ENCODE measurements at regions not wholly inside any gene's neighbourhood (a gene's known extent, or its start where the extent isn't known, plus 50 kb on each side); places are given as distances from the start of the nearest gene placed in this dataset.

DNA sequence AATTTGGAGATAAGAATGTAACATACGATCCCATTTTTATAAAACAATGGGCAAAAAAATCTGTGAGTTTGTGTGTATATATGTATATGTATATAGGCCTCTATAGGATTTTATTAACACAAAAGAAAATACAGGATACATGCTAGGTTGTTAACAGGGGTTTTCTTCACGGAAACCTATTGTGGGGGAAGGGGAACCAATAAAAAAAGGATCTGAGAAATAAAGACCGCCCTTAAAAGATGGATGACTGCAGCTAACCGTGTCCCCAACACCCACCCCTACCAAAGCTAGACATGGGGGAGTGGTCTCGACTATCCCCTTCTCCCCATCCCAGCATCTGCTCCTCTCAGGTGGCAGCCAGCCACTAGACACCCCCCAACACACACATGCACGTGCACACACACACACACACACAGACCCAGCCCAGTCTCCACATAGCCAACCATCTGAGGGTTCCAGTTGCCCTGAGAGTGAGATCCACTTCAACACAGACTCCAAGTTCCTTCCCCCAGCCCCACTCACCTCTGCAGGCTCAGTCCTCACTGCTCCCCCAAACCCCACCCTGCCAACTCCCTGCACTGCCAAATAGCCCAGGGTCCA is 132.9 kb downstream of the TPRA1 start:
- DNase-seq, result no peak

DNA sequence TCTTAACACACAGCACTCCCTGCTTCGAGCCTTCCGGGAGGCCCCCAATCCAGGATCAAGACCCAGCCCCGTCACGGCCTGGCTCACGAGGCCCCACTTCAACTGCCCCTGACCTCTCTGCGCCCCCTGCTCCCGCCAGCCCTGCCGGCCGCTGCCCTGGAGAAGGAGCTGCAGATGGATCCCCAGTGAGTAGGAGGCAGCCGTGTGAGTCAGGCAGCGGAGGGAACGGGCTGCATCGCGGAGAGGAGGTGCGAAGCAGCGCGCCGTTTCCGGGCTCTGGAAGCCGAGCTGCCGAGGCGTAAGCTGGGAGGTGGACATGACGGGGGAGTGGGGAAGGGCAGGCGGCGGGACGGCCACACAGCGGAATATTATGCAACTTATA is 133.4 kb downstream of the TPRA1 start:
- peak; percentile 29 for DNase-seq

- DNase-seq, result no peak
Observed at GRCh38 chr3:127456471-127457093, 134.0 kb downstream of the TPRA1 start.

- no peak for DNase-seq
Observed at GRCh38 chr3:127455541-127456450, 134.7 kb downstream of the TPRA1 start.

GRCh38 chr3:127454968-127455367 is 135.6 kb downstream of the TPRA1 start:
- DNase-seq, result no peak

DNA sequence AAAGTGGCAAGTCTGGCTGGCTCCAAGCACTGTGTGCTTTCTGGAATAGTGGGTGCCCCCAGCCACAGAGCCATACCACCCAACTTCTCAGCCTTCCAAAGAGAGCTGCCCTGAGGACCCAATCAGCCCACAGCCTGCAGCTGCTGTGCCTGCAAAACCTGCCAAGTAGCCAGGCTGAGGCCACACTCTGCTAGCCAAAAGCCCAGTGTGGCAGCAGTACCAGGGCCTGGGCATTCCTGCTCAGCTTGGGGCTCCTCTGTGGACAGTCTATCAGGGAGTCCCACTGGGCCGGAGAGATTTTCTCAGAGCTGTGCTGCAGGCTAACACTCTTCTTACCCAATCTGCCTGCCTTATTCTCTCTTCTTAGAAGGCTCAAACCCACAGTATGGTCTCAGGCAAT is 136.5 kb downstream of the TPRA1 start:
- DNase-seq, result no peak

DNA sequence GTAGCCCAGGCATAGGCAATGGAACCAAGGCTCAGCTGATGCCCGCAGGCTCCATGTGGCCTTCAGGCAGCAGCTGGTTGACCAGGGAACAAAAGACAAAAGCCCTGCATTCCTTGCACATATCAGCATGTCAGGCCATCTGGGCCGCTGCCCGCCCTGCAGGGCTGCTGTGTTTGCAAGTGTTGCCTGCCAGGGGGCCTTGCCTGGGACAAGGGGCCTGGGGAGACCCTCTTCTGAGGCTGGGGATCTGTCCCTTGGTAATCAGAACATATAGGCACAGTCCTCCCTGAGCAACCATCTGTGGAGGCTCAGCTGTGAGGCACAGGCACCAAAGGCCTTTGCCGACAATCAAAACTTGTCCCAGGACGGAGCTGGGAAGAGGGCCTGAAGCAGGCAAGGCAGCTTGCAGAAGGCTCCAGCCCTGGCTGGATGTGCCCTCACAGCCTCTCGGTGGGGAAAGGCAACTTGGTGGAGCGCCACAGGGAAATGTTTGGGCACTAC is 138.2 kb downstream of the TPRA1 start:
- DNase-seq, result no peak

- DNase-seq, result no peak
Observed at GRCh38 chr3:127451321-127451720, 139.2 kb downstream of the TPRA1 start.

DNA sequence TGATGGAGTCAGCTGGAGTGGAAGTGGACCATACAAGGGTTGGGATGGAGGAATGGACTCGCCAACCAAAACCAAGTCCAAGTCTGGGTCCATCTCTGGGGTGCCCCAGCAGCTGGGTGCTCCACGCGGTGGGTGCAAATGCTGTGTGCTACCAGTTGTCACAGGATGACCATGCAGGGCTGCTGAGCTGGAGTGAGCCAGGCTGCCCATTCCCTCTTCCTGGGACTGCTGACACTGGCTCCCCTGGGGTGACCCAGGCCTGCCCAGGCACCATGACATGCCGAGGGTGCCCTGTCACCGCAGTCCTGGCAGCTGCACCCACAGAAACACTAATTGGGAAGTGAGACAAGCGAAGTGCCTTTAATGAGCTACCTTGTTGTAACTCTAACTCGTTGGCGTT is 140.2 kb downstream of the TPRA1 start:
- no peak for DNase-seq

DNA sequence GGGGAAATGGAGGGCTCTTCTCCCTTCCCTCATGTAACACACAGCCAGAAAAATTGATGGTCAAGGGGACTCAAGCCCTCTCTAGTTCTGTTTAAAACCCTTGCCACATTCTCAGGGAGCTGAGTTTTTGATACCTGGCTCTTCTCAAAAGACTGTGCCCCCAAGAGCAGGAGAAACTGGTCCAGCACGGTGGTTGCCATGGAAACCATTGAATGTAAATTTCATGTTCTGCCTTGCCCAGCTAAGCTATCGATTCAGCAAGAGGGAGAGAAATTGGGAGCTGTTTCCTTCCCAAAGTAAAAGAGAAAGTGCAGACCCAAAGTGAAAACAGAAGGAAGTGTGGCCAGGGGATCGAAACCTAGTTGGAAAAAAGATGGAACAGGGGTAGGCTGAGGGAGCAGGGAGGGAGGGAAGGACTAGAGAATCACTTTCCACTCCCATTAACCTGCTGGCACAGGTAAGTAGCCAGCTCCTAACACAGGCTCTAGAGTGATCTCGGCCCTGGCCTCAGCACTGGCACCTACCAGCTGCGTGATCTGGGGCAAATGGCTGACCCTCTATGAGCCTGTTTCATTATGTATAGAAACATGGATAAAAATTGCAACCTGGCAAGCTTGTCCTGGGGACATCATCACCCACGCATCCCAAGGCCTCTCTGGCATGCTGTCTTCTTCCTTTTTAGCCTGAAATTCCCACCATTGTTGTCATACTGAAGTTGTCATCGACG is 140.9 kb downstream of the TPRA1 start:
- DNase-seq, result no peak

GRCh38 chr3:127448671-127449070 is 141.9 kb downstream of the TPRA1 start:
- no peak for DNase-seq

- no peak for DNase-seq
Observed at GRCh38 chr3:127448161-127448561, 142.4 kb downstream of the TPRA1 start.

- no peak for DNase-seq
Observed at GRCh38 chr3:127446756-127447155, 143.8 kb downstream of the TPRA1 start.

DNA sequence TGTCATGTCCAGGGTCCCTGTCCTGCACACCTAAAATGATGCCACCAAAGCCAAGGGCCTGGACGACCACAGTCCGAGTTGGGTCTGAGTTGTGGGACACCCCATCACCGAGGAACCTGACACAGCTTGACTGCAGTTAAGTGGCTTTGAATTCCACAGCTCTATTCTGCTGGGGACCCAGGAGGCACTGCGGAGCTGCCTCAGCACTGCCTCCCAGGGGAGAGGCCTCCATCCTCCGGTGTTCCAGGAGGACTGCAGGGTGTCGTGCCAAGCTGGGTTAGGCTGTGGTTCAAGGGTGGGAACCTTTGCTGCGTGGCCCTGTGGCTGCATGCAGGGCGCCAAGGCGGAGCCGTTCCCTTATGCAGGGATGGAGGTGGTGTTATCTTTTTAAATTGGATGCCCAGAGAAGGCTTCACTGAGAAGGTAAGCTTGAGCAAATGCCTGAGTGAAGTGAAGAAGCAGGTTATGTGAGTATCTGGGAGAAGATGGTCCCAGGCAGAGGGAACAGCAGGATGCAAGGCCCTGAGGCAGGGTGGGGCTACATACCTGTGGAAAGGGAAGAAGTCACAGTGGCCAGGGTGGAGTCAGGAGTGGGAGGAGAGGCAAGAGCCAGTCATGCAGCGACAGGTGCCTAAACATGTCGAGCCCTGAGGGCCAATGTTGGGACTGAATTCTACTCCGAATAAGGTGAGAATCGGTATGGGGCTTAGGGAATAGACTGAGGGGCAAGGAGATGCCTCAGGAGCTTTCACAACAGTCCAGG is 144.8 kb downstream of the TPRA1 start:
- DNase-seq, result no peak

GRCh38 chr3:127444761-127445160 is 145.8 kb downstream of the TPRA1 start:
- no peak for DNase-seq

DNA sequence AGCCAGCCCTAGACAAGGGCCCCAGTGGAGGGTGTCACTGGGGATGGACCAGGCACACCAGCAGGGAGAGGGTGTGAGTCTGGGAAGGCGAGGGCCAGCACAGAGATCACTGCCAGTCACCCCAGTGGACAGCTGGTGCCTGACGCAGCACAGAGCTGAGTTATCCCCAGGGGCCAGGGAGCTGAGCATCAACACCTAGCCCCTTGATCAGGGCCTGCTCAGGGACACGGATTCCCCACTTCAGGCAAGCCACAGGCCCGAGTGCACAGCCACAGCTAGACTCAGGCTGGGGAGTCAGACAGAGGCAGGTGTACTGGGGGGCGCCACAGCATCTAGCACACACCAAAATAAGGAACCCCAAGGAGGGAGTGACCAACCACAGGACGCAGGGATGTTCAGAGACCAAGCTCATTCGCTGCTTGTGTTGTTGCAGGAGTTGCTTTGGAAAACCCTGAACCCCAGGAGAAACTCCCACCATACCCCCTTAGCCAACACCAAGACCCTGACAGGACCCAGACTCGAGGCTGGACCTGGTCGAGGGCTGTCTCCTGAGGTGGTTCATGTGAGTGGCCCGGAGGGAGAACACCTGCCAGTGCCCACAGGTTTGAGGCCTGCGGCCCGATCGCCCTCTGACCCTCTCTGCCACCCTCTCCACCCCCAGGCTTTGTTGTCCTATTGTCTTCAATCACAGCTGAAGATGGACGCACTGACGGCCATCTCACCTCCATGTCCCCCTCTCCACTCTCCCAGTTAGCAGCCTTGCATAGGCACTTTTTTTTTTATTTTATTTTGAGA is 146.8 kb downstream of the TPRA1 start:
- DNase-seq, result no peak

DNA sequence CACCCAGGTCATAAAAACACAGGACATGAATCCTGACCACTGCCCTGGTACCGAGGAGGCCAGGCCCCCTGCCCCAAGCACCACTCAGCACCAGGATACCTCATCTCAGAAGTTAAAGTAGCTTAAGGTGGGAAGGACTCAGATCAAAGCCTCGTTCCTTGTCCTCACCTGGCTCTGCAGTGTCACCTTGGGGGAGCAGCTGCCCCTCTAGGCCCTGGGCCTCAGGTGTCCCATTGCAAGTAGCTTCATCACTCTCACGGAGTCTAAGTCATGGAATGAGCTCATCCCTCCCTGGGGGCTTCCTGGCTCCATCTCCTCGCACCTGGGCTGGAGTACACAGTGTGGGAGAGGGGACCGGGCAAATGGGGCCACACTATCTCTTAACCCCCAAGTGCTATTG is 148.0 kb downstream of the TPRA1 start:
- DNase-seq, result no peak

DNA sequence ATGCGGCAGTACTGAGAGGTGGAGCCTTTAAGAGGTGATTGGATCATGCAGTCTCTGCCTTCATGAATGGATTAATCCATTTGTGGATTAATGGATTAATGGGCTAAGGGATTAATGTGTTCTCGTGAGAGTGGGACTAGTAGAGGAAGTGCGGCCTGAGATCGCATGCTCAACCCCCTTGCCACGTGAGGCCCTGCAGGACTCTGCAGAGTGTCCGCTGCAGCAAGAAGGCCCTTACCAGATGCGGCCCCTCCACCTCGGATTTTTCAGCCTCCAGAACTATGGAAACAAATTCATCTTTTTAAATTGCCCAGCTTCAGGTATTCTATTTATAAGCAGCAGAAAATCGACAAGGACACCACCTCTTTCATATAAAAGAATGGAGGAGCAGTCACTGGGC is 148.8 kb downstream of the TPRA1 start:
- DNase-seq, result no peak

DNA sequence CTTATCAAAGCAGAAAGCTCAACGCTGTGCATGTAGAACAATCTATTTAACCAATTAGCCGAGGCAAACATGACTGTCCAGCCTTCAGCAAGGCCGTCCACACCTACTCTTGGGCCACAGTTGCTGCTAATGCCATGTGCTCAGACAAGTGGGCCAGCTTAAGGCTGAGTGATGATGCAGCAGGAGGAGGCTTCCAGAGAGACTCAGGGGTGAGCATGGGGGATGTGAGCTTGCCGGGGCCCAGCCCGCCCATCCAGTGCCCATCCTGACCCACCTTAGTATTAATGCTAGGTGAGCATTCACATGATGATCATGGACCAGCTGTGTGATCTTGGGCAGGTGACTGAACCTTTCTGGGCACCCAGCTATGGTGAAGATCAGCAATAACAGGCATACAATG is 150.1 kb downstream of the TPRA1 start:
- DNase-seq, result no peak

DNA sequence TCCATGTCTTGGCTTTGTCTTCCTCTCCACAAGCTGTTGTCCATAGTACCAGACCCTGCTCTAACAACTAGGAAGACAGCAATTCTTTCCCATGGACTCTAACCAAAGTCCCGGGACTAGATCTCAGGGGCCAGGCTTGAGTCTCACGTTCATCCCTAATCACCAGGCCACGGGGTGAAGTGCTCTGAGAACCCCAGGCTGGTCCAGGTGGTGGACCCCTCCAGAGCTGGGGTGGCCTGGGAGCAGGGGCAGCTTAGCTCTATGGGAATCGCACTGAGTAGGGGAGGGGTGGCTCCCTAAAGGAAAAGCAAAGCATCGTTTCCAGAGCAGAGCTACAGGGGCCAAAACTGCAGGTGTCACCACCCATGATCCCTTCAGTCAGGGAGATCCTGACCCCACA is 150.9 kb downstream of the TPRA1 start:
- no peak for DNase-seq

- DNase-seq, result no peak
Observed at GRCh38 chr3:127438951-127439350, 151.1 kb upstream of the PRR20G start.

DNA sequence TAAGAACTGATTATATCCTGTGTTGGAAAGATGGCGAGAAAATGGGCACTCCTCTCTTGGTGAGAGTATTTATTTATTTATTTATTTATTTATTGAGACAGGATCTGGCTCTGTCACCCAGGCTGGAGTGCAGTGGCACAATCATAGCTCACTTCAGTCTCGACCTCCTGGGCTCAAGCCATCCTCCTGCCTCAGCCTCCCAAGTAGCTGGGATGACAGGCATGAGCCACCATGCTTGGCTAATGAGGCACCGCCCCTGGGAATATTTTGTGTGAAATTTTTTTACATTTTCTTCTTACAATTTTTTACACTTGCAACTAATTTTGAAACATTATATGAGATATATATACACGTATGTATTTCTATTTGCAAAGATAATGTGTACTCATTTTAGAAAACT is 150.5 kb upstream of the PRR20G start:
- DNase-seq, result no peak

Data from SHP77 treated with DMSO at 0.1 percent for 48 hours (cell line).